HL-60 (cell line): ENCODE measurements at regions not wholly inside any gene's neighbourhood (a gene's known extent, or its start where the extent isn't known, plus 50 kb on each side); places are given as distances from the start of the nearest gene placed in this dataset.

Experiments used
- DNase-seq, 2 experiments: peaks; one replicate each; pipeline ENCODE4 v3.0.0-alpha.2; 2010 to 2020; ENCODE audit warnings: low read depth in 1 of 2, low spot score in 1 of 2
- H3K27ac ChIP-seq: fragments of 250-450 bp; sonication (Bioruptor Pico); replicated peaks from 2 replicates; pipeline ENCODE4 v1.5.1; 2020; ENCODE audit warnings: mild to moderate bottlenecking, moderate library complexity
- H3K27me3 ChIP-seq: fragments of 250-450 bp; sonication (Bioruptor Pico); 2 replicates; pipeline ENCODE4 v1.5.1; 2021; ENCODE audit warnings: mild to moderate bottlenecking, moderate library complexity; ENCODE audit not compliant: insufficient read depth, poor library complexity, severe bottlenecking
- H3K4me3 ChIP-seq: replicated peaks from 2 replicates; pipeline ENCODE4 v1.5.1; 2011; ENCODE audit warnings: mild to moderate bottlenecking, control low read depth, low read length; ENCODE audit not compliant: insufficient read depth
- GABPA ChIP-seq: IDR thresholded peaks from 2 replicates; pipeline ENCODE4 v1.6.1; 2012; ENCODE audit warnings: low read depth
- POLR2AphosphoS5 ChIP-seq: IDR thresholded peaks from 2 replicates; pipeline ENCODE4 v1.6.1; 2012; ENCODE audit warnings: low read depth
- SPI1 ChIP-seq: IDR thresholded peaks from 2 replicates; pipeline ENCODE4 v1.6.1; 2012; ENCODE audit warnings: low read depth, mild to moderate bottlenecking, borderline replicate concordance
- TF ChIP-seq, protein P1 (sequence below): IDR thresholded peaks from one replicate; pipeline ENCODE4 v1.5.1; 2011; ENCODE audit warnings: low read length, control low read depth, inconsistent platforms; ENCODE audit not compliant: insufficient read depth
- TF ChIP-seq, protein P2 (sequence below): IDR thresholded peaks from 2 replicates; pipeline ENCODE4 v1.6.1; 2012; ENCODE audit warnings: low read depth; ENCODE audit not compliant: insufficient replicate concordance

GRCh38 chr14:42548349-42548748 is 941.7 kb downstream of the LRFN5 start:
- no peaks in the 10 kb centered on the region for H3K27me3 ChIP-seq
- no peak for TF ChIP-seq SPI1
- TF ChIP-seq, protein P1, sequence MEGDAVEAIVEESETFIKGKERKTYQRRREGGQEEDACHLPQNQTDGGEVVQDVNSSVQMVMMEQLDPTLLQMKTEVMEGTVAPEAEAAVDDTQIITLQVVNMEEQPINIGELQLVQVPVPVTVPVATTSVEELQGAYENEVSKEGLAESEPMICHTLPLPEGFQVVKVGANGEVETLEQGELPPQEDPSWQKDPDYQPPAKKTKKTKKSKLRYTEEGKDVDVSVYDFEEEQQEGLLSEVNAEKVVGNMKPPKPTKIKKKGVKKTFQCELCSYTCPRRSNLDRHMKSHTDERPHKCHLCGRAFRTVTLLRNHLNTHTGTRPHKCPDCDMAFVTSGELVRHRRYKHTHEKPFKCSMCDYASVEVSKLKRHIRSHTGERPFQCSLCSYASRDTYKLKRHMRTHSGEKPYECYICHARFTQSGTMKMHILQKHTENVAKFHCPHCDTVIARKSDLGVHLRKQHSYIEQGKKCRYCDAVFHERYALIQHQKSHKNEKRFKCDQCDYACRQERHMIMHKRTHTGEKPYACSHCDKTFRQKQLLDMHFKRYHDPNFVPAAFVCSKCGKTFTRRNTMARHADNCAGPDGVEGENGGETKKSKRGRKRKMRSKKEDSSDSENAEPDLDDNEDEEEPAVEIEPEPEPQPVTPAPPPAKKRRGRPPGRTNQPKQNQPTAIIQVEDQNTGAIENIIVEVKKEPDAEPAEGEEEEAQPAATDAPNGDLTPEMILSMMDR = no peak
- no peak for TF ChIP-seq GABPA
- TF ChIP-seq, protein P2, sequence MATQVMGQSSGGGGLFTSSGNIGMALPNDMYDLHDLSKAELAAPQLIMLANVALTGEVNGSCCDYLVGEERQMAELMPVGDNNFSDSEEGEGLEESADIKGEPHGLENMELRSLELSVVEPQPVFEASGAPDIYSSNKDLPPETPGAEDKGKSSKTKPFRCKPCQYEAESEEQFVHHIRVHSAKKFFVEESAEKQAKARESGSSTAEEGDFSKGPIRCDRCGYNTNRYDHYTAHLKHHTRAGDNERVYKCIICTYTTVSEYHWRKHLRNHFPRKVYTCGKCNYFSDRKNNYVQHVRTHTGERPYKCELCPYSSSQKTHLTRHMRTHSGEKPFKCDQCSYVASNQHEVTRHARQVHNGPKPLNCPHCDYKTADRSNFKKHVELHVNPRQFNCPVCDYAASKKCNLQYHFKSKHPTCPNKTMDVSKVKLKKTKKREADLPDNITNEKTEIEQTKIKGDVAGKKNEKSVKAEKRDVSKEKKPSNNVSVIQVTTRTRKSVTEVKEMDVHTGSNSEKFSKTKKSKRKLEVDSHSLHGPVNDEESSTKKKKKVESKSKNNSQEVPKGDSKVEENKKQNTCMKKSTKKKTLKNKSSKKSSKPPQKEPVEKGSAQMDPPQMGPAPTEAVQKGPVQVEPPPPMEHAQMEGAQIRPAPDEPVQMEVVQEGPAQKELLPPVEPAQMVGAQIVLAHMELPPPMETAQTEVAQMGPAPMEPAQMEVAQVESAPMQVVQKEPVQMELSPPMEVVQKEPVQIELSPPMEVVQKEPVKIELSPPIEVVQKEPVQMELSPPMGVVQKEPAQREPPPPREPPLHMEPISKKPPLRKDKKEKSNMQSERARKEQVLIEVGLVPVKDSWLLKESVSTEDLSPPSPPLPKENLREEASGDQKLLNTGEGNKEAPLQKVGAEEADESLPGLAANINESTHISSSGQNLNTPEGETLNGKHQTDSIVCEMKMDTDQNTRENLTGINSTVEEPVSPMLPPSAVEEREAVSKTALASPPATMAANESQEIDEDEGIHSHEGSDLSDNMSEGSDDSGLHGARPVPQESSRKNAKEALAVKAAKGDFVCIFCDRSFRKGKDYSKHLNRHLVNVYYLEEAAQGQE = no peak
- TF ChIP-seq POLR2AphosphoS5 = no peak
- no peak overlapping the region for H3K27ac ChIP-seq
- no peak overlapping the region for H3K4me3 ChIP-seq
- DNase-seq = no peak

- no peak overlapping the region for H3K4me3 ChIP-seq
- no peaks in the 10 kb centered on the region for H3K27me3 ChIP-seq
- H3K27ac ChIP-seq = no peak overlapping the region
- TF ChIP-seq POLR2AphosphoS5 = no peak
- TF ChIP-seq SPI1 = no peak
- no peak for DNase-seq
These were observed 939.0 kb downstream of the LRFN5 start for GRCh38 chr14:42545636-42546035.

DNA sequence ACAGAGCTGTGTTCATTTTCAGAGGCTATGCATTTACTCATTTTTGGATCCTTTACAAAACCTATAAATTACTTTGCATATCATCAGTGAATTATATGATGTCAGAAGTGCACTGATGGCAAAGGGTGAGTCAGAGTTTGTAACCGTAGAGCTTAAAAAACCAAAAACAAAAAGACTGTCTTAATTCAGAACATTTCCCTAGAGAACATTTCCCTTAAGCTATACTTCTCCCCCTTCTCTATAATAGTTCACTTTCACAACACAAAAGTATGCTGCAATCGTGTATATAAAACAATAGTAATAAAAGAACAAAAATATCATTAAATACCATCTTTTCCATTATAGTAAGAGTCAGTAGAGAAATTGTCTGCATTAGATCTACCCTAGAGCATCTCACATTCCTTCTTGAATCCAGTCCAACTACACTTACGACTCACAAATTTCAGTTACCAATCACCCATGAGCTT is 934.9 kb downstream of the LRFN5 start:
- Histone ChIP-seq H3K27me3 (no peaks in the 10 kb centered on the region), H3K4me3 (no peak overlapping the region), H3K27ac (no peak overlapping the region)
- DNase-seq = no peak
- TF ChIP-seq, protein P2 = no peak
- TF ChIP-seq SPI1 (no peak), POLR2AphosphoS5 (no peak), GABPA (no peak)
- TF ChIP-seq, protein P1 = no peak

DNA sequence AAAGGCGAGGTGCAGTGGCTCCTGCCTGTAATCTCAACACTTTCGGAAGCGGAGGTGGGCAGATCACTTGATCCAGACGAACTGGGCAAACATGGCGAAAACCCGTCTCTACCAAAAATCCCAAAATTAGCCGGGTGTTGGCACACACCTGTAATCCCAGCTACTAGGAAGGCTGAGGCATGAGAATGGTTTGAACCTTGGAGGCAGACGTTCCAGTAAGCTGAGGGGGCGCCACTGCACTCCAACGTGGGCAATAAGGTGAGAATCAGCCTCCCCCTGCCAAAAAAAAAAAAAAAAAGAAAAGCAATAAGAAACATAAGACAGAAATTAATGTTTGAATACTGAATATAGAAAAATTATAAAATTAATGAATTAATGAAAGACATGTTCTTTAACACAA is 928.7 kb downstream of the LRFN5 start:
- TF ChIP-seq SPI1 = no peak
- TF ChIP-seq POLR2AphosphoS5 = no peak
- TF ChIP-seq, protein P1 = no peak
- TF ChIP-seq, protein P2 = no peak
- TF ChIP-seq GABPA = no peak
- Histone ChIP-seq H3K27me3 (no peaks in the 10 kb centered on the region), H3K27ac (no peak overlapping the region), H3K4me3 (no peak overlapping the region)
- no peak for DNase-seq
